ENCODE measurements at regions not wholly inside any gene's neighbourhood (a gene's known extent, or its start where the extent isn't known, plus 50 kb on each side); places are given as distances from the start of the nearest gene placed in this dataset.

GRCh38 chr10:1920127-1920526 lies 182.8 kb upstream of the ADARB2 start:
- no peak for DNase-seq

- DNase-seq, result no peak
Measured at GRCh38 chr10:1911771-1912170, 174.4 kb upstream of the ADARB2 start.

- no peak for DNase-seq
Measured at GRCh38 chr10:1903982-1904381, 166.7 kb upstream of the ADARB2 start.

GRCh38 chr10:1896153-1896552 lies 158.8 kb upstream of the ADARB2 start:
- no peak for DNase-seq

- peak; percentile 6 for DNase-seq
Measured at GRCh38 chr10:1895691-1896090, 158.4 kb upstream of the ADARB2 start.

- DNase-seq, result no peak
Measured at GRCh38 chr10:1894912-1895311, 157.6 kb upstream of the ADARB2 start.

- peak; percentile 34 for DNase-seq
Measured at GRCh38 chr10:1893941-1894340, 156.6 kb upstream of the ADARB2 start.

GRCh38 chr10:1886039-1886438 lies 148.7 kb upstream of the ADARB2 start:
- DNase-seq, result no peak

GRCh38 chr10:1882728-1883127 lies 145.4 kb upstream of the ADARB2 start:
- no peak for DNase-seq

- DNase-seq, result no peak
Measured at GRCh38 chr10:1882180-1882579, 144.9 kb upstream of the ADARB2 start.

- DNase-seq, result no peak
Measured at GRCh38 chr10:1881636-1882035, 144.3 kb upstream of the ADARB2 start.

- no peak for DNase-seq
Measured at GRCh38 chr10:1874533-1874932, 137.2 kb upstream of the ADARB2 start.

GRCh38 chr10:1873661-1874315 lies 136.5 kb upstream of the ADARB2 start:
- no peak for DNase-seq

GRCh38 chr10:1872151-1872726 lies 134.9 kb upstream of the ADARB2 start:
- no peak for DNase-seq

- DNase-seq, result no peak
Measured at GRCh38 chr10:1870491-1870890, 133.2 kb upstream of the ADARB2 start.

GRCh38 chr10:1869861-1870260 lies 132.5 kb upstream of the ADARB2 start:
- DNase-seq, result no peak

- DNase-seq, result no peak
Measured at GRCh38 chr10:1860351-1860750, 123.0 kb upstream of the ADARB2 start.

GRCh38 chr10:1858547-1858946 lies 121.2 kb upstream of the ADARB2 start:
- no peak for DNase-seq

- no peak for DNase-seq
Measured at GRCh38 chr10:1858048-1858447, 120.7 kb upstream of the ADARB2 start.

- DNase-seq, result no peak
Measured at GRCh38 chr10:1855911-1856310, 118.6 kb upstream of the ADARB2 start.

- no peak for DNase-seq
Measured at GRCh38 chr10:1854271-1854670, 116.9 kb upstream of the ADARB2 start.

- no peak for DNase-seq
Measured at GRCh38 chr10:1853801-1854200, 116.5 kb upstream of the ADARB2 start.

- DNase-seq, result peak; percentile 44
Measured at GRCh38 chr10:1852841-1853240, 115.5 kb upstream of the ADARB2 start.

GRCh38 chr10:1851762-1852161 lies 114.4 kb upstream of the ADARB2 start:
- no peak for DNase-seq

GRCh38 chr10:1850971-1851527 lies 113.7 kb upstream of the ADARB2 start:
- no peak for DNase-seq

Data from retina (tissue), 1 donor.